ENCODE measurements at regions not wholly inside any gene's neighbourhood (a gene's known extent, or its start where the extent isn't known, plus 50 kb on each side); places are given as distances from the start of the nearest gene placed in this dataset.

- TF ChIP-seq CTCF (IDR thresholded peaks at IDR 0.05) (no peak), POLR2A (IDR thresholded peaks at IDR 0.05) (no peak), POLR2AphosphoS5 (IDR thresholded peaks at IDR 0.05; ENCODE audit: insufficient read depth in 1 of 2, low read depth in 1 of 2) (no peak)
Observed at GRCh38 chr3:31016196-31016595, 121.7 kb upstream of the GADL1 start.

All from vagina (tissue), 2 donors.